SK-N-MC (cell line): ENCODE measurements at regions not wholly inside any gene's neighbourhood (a gene's known extent, or its start where the extent isn't known, plus 50 kb on each side); places are given as distances from the start of the nearest gene placed in this dataset.

Source experiments
- DNase-seq: peaks from one replicate; pipeline ENCODE4 v3.0.0-alpha.2; 2011; ENCODE audit warnings: low read depth, low spot score
- H3K27ac ChIP-seq: fragments of 200-600 bp; sonication (generic); 2 replicates; pipeline ENCODE4 v1.5.1; 2016; ENCODE audit warnings: mixed run types
- H3K36me3 ChIP-seq: fragments of 200-600 bp; sonication (generic); 2 replicates; pipeline ENCODE4 v1.6.1; 2017; ENCODE audit warnings: antibody characterized with exemption, low read length, mixed read lengths; ENCODE audit not compliant: insufficient read depth
- H3K4me3 ChIP-seq: fragments of 200-600 bp; sonication (generic); 2 replicates; pipeline ENCODE4 v1.5.1; 2016
- H3K9ac ChIP-seq: fragments of 200-600 bp; sonication (generic); 2 replicates; pipeline ENCODE4 v1.8.0; 2017; ENCODE audit warnings: mixed run types, mixed read lengths; ENCODE audit not compliant: insufficient read length
- H3K9me3 ChIP-seq: fragments of 200-600 bp; sonication (generic); 2 replicates; pipeline ENCODE4 v1.6.1; 2017; ENCODE audit warnings: low read depth, mild to moderate bottlenecking, antibody characterized with exemption, low read length, moderate library complexity, mixed read lengths
- EZH2 ChIP-seq: fragments of 200-600 bp; sonication (generic); IDR thresholded peaks from one replicate; pipeline ENCODE4 v1.6.1; 2017; ENCODE audit warnings: antibody characterized with exemption
- FOXP2 ChIP-seq: optimal IDR thresholded peaks from 2 replicates; pipeline ENCODE3; 2011; ENCODE audit warnings: mild to moderate bottlenecking, moderate library complexity; ENCODE audit not compliant: insufficient read depth; ENCODE audit errors: extremely low read length, control extremely low read depth
- POLR2AphosphoS5 ChIP-seq: IDR thresholded peaks from 2 replicates; pipeline ENCODE4 v1.6.1; 2012; ENCODE audit warnings: mild to moderate bottlenecking, low read depth, low read length, borderline replicate concordance

DNA sequence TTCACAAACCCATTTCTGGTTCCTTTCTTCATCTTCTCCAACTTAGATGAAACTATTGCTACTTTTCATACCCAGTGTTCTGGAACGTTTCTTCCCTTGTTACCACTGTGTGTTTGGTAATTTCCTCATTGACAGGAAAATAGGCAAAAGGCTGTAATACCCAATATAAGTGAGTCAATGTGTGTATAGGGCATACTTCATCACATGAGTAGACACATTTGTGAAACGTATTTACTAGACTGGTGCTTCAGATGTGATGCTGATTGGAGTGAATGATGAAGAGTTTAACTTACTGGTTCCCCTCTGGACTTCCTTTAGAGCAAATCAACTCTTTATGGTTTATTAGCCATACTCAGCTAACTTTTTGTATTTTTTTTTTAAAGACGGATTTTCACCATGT is 195.1 kb upstream of the ATP6AP2 start:
- no peak for DNase-seq
- TF ChIP-seq EZH2 (no peak), POLR2AphosphoS5 (no peak), FOXP2 (no peak)
- no peaks in the 10 kb centered on the region for H3K9me3 ChIP-seq
- no peak overlapping the region for H3K27ac ChIP-seq
- no peak overlapping the region for H3K9ac ChIP-seq
- H3K4me3 ChIP-seq = no peak overlapping the region
- no peaks in the 10 kb centered on the region for H3K36me3 ChIP-seq

GRCh38 chrX:40385256-40385655 is 195.5 kb upstream of the ATP6AP2 start:
- TF ChIP-seq EZH2 (no peak), FOXP2 (no peak), POLR2AphosphoS5 (no peak)
- no peak for DNase-seq
- Histone ChIP-seq H3K9me3 (no peaks in the 10 kb centered on the region), H3K4me3 (no peak overlapping the region), H3K9ac (no peak overlapping the region), H3K27ac (no peak overlapping the region), H3K36me3 (no peaks in the 10 kb centered on the region)

- TF ChIP-seq EZH2 = no peak
- Histone ChIP-seq H3K9me3 (no peaks in the 10 kb centered on the region), H3K4me3 (no peak overlapping the region), H3K27ac (no peak overlapping the region), H3K9ac (no peak overlapping the region), H3K36me3 (no peaks in the 10 kb centered on the region)
- DNase-seq = no peak
Measured at GRCh38 chrX:40383969-40384368, 196.8 kb upstream of the ATP6AP2 start.

GRCh38 chrX:40383360-40383759 is 197.4 kb upstream of the ATP6AP2 start:
- Histone ChIP-seq H3K9ac (no peak overlapping the region), H3K27ac (no peak overlapping the region), H3K4me3 (no peak overlapping the region), H3K36me3 (no peaks in the 10 kb centered on the region), H3K9me3 (no peaks in the 10 kb centered on the region)
- no peak for DNase-seq
- TF ChIP-seq EZH2 = no peak

GRCh38 chrX:40380655-40381488 is 199.9 kb upstream of the ATP6AP2 start:
- H3K9ac ChIP-seq = no peak overlapping the region
- no peak for DNase-seq

GRCh38 chrX:40377684-40378083 is 203.1 kb upstream of the ATP6AP2 start:
- no peaks in the 10 kb centered on the region for H3K9me3 ChIP-seq
- H3K9ac ChIP-seq = no peak overlapping the region
- no peak overlapping the region for H3K4me3 ChIP-seq
- no peaks in the 10 kb centered on the region for H3K36me3 ChIP-seq
- DNase-seq = no peak
- TF ChIP-seq EZH2 (no peak), FOXP2 (no peak), POLR2AphosphoS5 (no peak)
- no peak overlapping the region for H3K27ac ChIP-seq

More at GRCh38 chrX:40380655-40381488, 199.9 kb upstream of the ATP6AP2 start:
- H3K36me3 ChIP-seq = no peaks in the 10 kb centered on the region
- no peak for TF ChIP-seq FOXP2
- TF ChIP-seq POLR2AphosphoS5 = no peak
- TF ChIP-seq EZH2 = no peak
- H3K9me3 ChIP-seq = no peaks in the 10 kb centered on the region
- H3K4me3 ChIP-seq = no peak overlapping the region
- H3K27ac ChIP-seq = no peak overlapping the region

DNA sequence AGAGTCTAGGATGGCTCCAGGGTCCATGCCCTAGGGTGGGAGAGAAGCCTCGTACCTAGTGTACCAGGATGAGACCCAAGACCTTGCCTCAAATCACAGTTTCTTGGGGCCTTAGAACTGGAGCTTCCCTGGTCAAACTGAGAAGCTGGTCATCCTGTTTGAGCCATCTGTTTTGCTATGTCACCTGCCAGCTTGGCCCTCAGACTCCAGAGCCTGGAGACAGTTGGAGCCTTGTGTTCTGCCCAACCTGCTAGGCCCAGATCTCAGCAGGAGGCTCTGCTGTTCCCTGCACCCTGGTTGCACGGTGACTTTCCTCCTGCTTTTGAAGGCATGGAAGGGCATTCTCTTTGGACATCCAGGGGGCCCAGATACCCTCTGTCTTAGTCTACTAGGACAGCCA is 206.3 kb upstream of the ATP6AP2 start:
- Histone ChIP-seq H3K9me3 (no peaks in the 10 kb centered on the region), H3K36me3 (no peaks in the 10 kb centered on the region), H3K27ac (no peak overlapping the region), H3K4me3 (no peak overlapping the region), H3K9ac (no peak overlapping the region)
- no peak for DNase-seq
- TF ChIP-seq POLR2AphosphoS5 (no peak), FOXP2 (no peak)

DNA sequence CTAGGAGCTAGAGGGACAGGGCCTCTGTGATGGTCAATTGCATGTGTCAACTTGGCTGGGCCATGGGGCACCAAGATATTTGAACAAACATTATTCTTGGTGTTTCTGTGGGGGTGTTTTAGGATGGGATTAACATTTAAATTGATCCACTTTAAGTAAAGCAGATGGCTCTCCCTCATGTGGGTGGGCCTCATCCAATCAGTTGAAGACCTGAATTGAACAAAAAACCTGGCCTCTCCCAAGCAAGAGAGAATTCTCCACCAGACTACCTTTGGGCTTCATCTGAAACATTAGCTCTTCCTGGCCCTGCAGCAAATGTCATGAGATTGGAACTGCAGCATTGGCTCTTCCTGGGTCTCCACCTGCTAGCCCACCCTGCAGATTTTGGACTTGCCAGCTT is 207.1 kb upstream of the ATP6AP2 start:
- Histone ChIP-seq H3K9ac (no peak overlapping the region), H3K9me3 (no peaks in the 10 kb centered on the region), H3K4me3 (no peak overlapping the region), H3K27ac (no peak overlapping the region), H3K36me3 (no peaks in the 10 kb centered on the region)
- TF ChIP-seq EZH2 (no peak), FOXP2 (no peak), POLR2AphosphoS5 (no peak)
- DNase-seq = no peak

DNA sequence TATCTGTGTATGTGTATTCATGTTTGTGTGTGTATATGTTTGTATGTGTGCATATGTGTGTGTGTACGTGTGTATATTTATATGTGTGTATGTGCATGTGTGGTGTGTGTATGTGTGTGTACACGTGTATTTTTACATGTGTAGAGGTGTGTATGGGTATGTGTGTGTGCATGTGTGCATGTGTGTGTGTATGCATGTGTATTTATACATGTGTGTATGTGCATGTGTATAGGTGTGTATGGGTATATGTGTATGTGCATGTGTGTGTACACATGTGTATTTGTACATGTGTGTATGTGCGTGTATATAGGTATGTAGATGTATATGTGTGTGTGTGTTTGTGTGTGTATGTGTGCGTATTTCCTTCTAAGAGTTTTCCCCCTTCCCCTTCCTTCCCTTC is 207.7 kb upstream of the ATP6AP2 start:
- Histone ChIP-seq H3K9me3 (no peaks in the 10 kb centered on the region), H3K27ac (no peak overlapping the region), H3K4me3 (no peak overlapping the region), H3K36me3 (no peaks in the 10 kb centered on the region), H3K9ac (no peak overlapping the region)
- TF ChIP-seq EZH2 (no peak), FOXP2 (no peak), POLR2AphosphoS5 (no peak)
- DNase-seq = no peak
